ENCODE measurements at regions not wholly inside any gene's neighbourhood (a gene's known extent, or its start where the extent isn't known, plus 50 kb on each side); places are given as distances from the start of the nearest gene placed in this dataset.
"Not testable (repeated sequence)": the region's sequence is repeated elsewhere in the genome, so short reads cannot be mapped to it uniquely, and the experiment has no call there.

DNA sequence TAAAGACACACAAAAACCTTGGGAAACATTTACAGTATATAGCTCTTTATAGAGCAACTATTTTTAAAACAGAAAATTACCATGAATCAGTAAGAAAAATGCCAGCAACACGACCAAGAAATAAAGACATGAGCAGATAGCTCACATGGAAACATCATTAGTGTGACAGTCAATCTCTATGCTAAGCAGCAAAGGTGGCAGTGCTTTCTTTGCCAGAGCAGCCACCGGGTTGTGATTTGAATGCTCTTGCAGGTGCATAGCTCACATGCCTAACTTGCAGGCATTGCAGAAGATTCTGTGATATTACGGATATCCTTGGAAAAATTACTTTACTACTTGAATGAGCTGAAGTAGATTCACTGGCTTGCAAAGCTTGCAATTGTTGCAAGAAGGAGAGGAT, 652.9 kb upstream of the C16orf82 start:
- BruUV-seq (replicated peaks) = no TSS peak
- intact Hi-C loops (cut with micrococcal nuclease; ENCODE audit: unreplicated experiment) = no loop called here
- Histone ChIP-seq H3K4me2 (ENCODE audit: control insufficient read depth, insufficient read depth) (no peak overlapping the region), H3K9ac (ENCODE audit: control insufficient read depth, insufficient read depth, low read length) (no peak overlapping the region), H3K9me3 (replicated peaks; ENCODE audit: control insufficient read depth, insufficient read depth, low read length) (no peaks in the 10 kb centered on the region), H4K20me1 (ENCODE audit: control insufficient read depth, insufficient read depth) (no peaks in the 10 kb centered on the region), H3K27ac (ENCODE audit: control insufficient read depth, insufficient read depth) (no peak overlapping the region), H3K4me3 (no peak overlapping the region), H2AFZ (ENCODE audit: control insufficient read depth, low read depth, low read length) (no peak overlapping the region), H3K79me2 (ENCODE audit: control insufficient read depth, insufficient read depth, low read length) (no peaks in the 10 kb centered on the region), H3K36me3 (ENCODE audit: control insufficient read depth in 2 of 2, insufficient read depth in 2 of 2, low read length in 1 of 2) (no peaks in the 10 kb centered on the region), H3K27me3 (replicated peaks in 1 of 2; ENCODE audit: control insufficient read depth in 2 of 2, insufficient read depth in 2 of 2, low read length in 1 of 2) (no peaks in the 10 kb centered on the region), H3K4me1 (ENCODE audit: control insufficient read depth, insufficient read depth, low read length) (no peaks in the 10 kb centered on the region)
- CTCF ChIA-PET = no interaction called here
- RAD21 ChIA-PET (ENCODE audit: unreplicated experiment) = no interaction called here
- in situ Hi-C loops (cut with MboI) = no loop called here
- POLR2A ChIA-PET = no interaction called here
- FAIRE-seq (no peak), DNase-seq (ENCODE audit: low read depth, low spot score) (no peak), ATAC-seq (no peak)
- WGBS (ENCODE audit: insufficient coverage, insufficient replicate concordance, low lambda C conversion rate, missing lambda C conversion rate) = 0% methylated on average over 3 of the region's 3 CpGs
- SMC1A ChIA-PET (ENCODE audit: uncharacterized antibody, unreplicated experiment) = no interaction called here
- TF ChIP-seq, protein P1, sequence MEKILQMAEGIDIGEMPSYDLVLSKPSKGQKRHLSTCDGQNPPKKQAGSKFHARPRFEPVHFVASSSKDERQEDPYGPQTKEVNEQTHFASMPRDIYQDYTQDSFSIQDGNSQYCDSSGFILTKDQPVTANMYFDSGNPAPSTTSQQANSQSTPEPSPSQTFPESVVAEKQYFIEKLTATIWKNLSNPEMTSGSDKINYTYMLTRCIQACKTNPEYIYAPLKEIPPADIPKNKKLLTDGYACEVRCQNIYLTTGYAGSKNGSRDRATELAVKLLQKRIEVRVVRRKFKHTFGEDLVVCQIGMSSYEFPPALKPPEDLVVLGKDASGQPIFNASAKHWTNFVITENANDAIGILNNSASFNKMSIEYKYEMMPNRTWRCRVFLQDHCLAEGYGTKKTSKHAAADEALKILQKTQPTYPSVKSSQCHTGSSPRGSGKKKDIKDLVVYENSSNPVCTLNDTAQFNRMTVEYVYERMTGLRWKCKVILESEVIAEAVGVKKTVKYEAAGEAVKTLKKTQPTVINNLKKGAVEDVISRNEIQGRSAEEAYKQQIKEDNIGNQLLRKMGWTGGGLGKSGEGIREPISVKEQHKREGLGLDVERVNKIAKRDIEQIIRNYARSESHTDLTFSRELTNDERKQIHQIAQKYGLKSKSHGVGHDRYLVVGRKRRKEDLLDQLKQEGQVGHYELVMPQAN (conservative IDR thresholded peaks at IDR 0.05) = no peak
- TF ChIP-seq, protein P2, sequence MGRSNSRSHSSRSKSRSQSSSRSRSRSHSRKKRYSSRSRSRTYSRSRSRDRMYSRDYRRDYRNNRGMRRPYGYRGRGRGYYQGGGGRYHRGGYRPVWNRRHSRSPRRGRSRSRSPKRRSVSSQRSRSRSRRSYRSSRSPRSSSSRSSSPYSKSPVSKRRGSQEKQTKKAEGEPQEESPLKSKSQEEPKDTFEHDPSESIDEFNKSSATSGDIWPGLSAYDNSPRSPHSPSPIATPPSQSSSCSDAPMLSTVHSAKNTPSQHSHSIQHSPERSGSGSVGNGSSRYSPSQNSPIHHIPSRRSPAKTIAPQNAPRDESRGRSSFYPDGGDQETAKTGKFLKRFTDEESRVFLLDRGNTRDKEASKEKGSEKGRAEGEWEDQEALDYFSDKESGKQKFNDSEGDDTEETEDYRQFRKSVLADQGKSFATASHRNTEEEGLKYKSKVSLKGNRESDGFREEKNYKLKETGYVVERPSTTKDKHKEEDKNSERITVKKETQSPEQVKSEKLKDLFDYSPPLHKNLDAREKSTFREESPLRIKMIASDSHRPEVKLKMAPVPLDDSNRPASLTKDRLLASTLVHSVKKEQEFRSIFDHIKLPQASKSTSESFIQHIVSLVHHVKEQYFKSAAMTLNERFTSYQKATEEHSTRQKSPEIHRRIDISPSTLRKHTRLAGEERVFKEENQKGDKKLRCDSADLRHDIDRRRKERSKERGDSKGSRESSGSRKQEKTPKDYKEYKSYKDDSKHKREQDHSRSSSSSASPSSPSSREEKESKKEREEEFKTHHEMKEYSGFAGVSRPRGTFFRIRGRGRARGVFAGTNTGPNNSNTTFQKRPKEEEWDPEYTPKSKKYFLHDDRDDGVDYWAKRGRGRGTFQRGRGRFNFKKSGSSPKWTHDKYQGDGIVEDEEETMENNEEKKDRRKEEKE (IDR thresholded peaks at IDR 0.05) = no peak
- TF ChIP-seq RB1 (IDR thresholded peaks at IDR 0.05; ENCODE audit: borderline replicate concordance) (no peak), NFYA (IDR thresholded peaks at IDR 0.05; ENCODE audit: borderline replicate concordance, low read depth, low read length) (no peak), ZNF24 (IDR thresholded peaks at IDR 0.05) (no peak), YBX1 (IDR thresholded peaks at IDR 0.05) (no peak), KAT2A (conservative IDR thresholded peaks at IDR 0.05; ENCODE audit: control insufficient read depth, low read depth, low read length) (no peak), EGR1 (IDR thresholded peaks at IDR 0.05; ENCODE audit: borderline replicate concordance in 1 of 2, low read depth in 2 of 2, low read length in 2 of 2) (no peak), ESRRA (IDR thresholded peaks at IDR 0.05; ENCODE audit: low read length) (no peak)

DNA sequence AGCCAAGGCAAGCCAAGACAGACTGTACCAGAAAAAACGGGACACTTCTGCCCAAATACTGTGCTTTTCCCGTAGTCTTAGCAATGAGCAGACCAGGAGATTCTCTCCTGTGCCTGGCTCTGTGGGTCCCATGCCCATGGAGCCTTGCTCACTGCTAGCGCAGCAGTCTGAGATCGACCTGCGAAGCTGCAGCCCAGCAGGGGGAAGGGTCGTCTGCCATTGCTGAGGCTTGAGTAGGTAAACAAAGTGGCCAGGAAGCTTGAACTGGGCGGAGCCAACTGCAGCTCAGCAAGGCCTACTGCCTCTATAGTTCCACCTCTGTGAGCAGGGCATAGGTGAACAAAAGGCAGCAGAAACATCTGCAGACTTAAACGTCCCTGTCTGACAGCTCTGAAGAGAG, 647.3 kb upstream of the C16orf82 start:
- CTCF ChIA-PET; intact Hi-C loops (cut with micrococcal nuclease; ENCODE audit: unreplicated experiment); H3K4me2 ChIP-seq (ENCODE audit: control insufficient read depth, insufficient read depth); H3K79me2 ChIP-seq (ENCODE audit: control insufficient read depth, insufficient read depth, low read length); H3K9me3 ChIP-seq (replicated peaks; ENCODE audit: control insufficient read depth, insufficient read depth, low read length); POLR2A ChIA-PET; H2AFZ ChIP-seq (ENCODE audit: control insufficient read depth, low read depth, low read length); FAIRE-seq; H3K9ac ChIP-seq (ENCODE audit: control insufficient read depth, insufficient read depth, low read length); H3K4me1 ChIP-seq (ENCODE audit: control insufficient read depth, insufficient read depth, low read length); DNase-seq (ENCODE audit: low read depth, low spot score); H3K27ac ChIP-seq (ENCODE audit: control insufficient read depth, insufficient read depth); H3K36me3 ChIP-seq (ENCODE audit: control insufficient read depth in 2 of 2, insufficient read depth in 2 of 2, low read length in 1 of 2); BruUV-seq (replicated peaks); SMC1A ChIA-PET (ENCODE audit: uncharacterized antibody, unreplicated experiment); H3K4me3 ChIP-seq; H3K27me3 ChIP-seq (replicated peaks in 1 of 2; ENCODE audit: control insufficient read depth in 2 of 2, insufficient read depth in 2 of 2, low read length in 1 of 2); H4K20me1 ChIP-seq (ENCODE audit: control insufficient read depth, insufficient read depth); RAD21 ChIA-PET (ENCODE audit: unreplicated experiment); ATAC-seq; in situ Hi-C loops (cut with MboI): not testable (repeated sequence)
- WGBS (ENCODE audit: insufficient coverage, insufficient replicate concordance, low lambda C conversion rate, missing lambda C conversion rate) = 34% methylated on average over 8 of the region's 8 CpGs

All from GM12878 (cell line).